ENCODE measurements at regions not wholly inside any gene's neighbourhood (a gene's known extent, or its start where the extent isn't known, plus 50 kb on each side); places are given as distances from the start of the nearest gene placed in this dataset.

DNA sequence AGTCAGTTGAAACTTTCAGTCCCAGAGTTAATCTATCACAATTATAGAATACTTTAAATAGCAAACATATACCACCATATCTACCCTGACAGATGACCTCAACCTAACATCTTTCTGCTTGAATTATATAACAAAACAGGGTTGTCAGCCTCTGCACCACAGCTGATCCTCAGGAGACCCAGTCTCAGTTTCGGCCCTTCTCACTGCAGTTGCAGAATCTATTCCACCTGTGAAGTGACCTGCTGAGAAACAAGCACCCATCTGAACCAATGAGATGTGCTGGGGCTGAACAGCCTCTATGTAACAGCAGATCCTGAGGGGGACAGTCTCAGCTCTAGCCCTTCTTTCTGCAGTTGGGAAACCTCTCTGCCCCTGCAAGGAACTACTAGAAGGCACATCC is 567.6 kb downstream of the KCNJ3 start:
- Histone ChIP-seq H3K4me3 (no peak overlapping the region), H3K79me2 (ENCODE audit: control insufficient read depth, insufficient read depth, low read length) (no peaks in the 10 kb centered on the region), H3K9ac (ENCODE audit: insufficient read depth in 1 of 2, low read depth in 2 of 2, low read length in 2 of 2) (no peak overlapping the region), H3K9me1 (ENCODE audit: control insufficient read depth, insufficient read depth, low read length) (no peaks in the 10 kb centered on the region), H2AFZ (ENCODE audit: low read depth, low read length) (no peak overlapping the region), H3K27ac (ENCODE audit: extremely low read depth, low read depth, low read length) (no peak overlapping the region), H3K36me3 (ENCODE audit: control insufficient read depth, insufficient read depth, low read length) (no peaks in the 10 kb centered on the region), H3K27me3 (ENCODE audit: control insufficient read depth in 2 of 2, insufficient read depth in 2 of 2, low read length in 2 of 2) (no peaks in the 10 kb centered on the region), H3K9me3 (replicated peaks; ENCODE audit: control insufficient read depth, insufficient read depth, low read depth, low read length) (no peaks in the 10 kb centered on the region), H4K20me1 (replicated peaks; ENCODE audit: control insufficient read depth, insufficient read depth, low read length) (no peaks in the 10 kb centered on the region), H3K4me1 (replicated peaks in 1 of 2; ENCODE audit: control insufficient read depth in 2 of 2, insufficient read depth in 2 of 2, low read length in 2 of 2) (no peaks in the 10 kb centered on the region), H3K4me2 (ENCODE audit: insufficient read depth, low read length) (no peak overlapping the region)
- ATAC-seq (no peak), DNase-seq (ENCODE audit: extremely low read depth in 1 of 4, low spot score in 3 of 4) (no peak), FAIRE-seq (no peak)
- in situ Hi-C loops (cut with MboI), result no loop called here
- intact Hi-C loops (cut with micrococcal nuclease), result no loop called here
- ChIA-PET CTCF (ENCODE audit: low intra/inter-chr PET ratio) (no interaction called here), POLR2A (no interaction called here)
- no TSS peak for BruUV-seq (replicated peaks)
- 0% methylated on average over 1 of the region's 1 CpG for WGBS (ENCODE audit: insufficient coverage, low coverage, missing lambda C conversion rate)
- TF ChIP-seq EHMT2 (IDR thresholded peaks at IDR 0.05) (no peak), HNRNPL (IDR thresholded peaks at IDR 0.05; ENCODE audit: low read depth, low read length) (no peak), DACH1 (IDR thresholded peaks at IDR 0.05; ENCODE audit: partially characterized antibody) (no peak)
- TF ChIP-seq, protein P1, sequence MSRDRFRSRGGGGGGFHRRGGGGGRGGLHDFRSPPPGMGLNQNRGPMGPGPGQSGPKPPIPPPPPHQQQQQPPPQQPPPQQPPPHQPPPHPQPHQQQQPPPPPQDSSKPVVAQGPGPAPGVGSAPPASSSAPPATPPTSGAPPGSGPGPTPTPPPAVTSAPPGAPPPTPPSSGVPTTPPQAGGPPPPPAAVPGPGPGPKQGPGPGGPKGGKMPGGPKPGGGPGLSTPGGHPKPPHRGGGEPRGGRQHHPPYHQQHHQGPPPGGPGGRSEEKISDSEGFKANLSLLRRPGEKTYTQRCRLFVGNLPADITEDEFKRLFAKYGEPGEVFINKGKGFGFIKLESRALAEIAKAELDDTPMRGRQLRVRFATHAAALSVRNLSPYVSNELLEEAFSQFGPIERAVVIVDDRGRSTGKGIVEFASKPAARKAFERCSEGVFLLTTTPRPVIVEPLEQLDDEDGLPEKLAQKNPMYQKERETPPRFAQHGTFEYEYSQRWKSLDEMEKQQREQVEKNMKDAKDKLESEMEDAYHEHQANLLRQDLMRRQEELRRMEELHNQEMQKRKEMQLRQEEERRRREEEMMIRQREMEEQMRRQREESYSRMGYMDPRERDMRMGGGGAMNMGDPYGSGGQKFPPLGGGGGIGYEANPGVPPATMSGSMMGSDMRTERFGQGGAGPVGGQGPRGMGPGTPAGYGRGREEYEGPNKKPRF (IDR thresholded peaks at IDR 0.05; ENCODE audit: low read depth, low read length), result no peak

GRCh38 chr2:155256803-155257202 is 558.3 kb downstream of the KCNJ3 start:
- Histone ChIP-seq H3K27me3 (ENCODE audit: control insufficient read depth in 2 of 2, insufficient read depth in 2 of 2, low read length in 2 of 2) (no peaks in the 10 kb centered on the region), H3K9me3 (replicated peaks; ENCODE audit: control insufficient read depth, insufficient read depth, low read depth, low read length) (no peaks in the 10 kb centered on the region), H3K79me2 (ENCODE audit: control insufficient read depth, insufficient read depth, low read length) (no peaks in the 10 kb centered on the region), H3K4me3 (no peak overlapping the region), H3K4me2 (ENCODE audit: insufficient read depth, low read length) (no peak overlapping the region), H3K9me1 (ENCODE audit: control insufficient read depth, insufficient read depth, low read length) (no peaks in the 10 kb centered on the region), H3K27ac (ENCODE audit: extremely low read depth, low read depth, low read length) (no peak overlapping the region), H2AFZ (ENCODE audit: low read depth, low read length) (no peak overlapping the region), H3K4me1 (replicated peaks in 1 of 2; ENCODE audit: control insufficient read depth in 2 of 2, insufficient read depth in 2 of 2, low read length in 2 of 2) (no peaks in the 10 kb centered on the region), H4K20me1 (replicated peaks; ENCODE audit: control insufficient read depth, insufficient read depth, low read length) (no peaks in the 10 kb centered on the region), H3K9ac (ENCODE audit: insufficient read depth in 1 of 2, low read depth in 2 of 2, low read length in 2 of 2) (peak overlapping the region in 1 of 2 experiments; percentile 28; a peak in 1 of 4 replicates), H3K36me3 (ENCODE audit: control insufficient read depth, insufficient read depth, low read length) (no peaks in the 10 kb centered on the region)
- BruUV-seq (replicated peaks), result no TSS peak
- no peak for TF ChIP-seq NUFIP1 (IDR thresholded peaks at IDR 0.05; ENCODE audit: partially characterized antibody)
- TF ChIP-seq RNF2 (IDR thresholded peaks at IDR 0.05), result no peak
- TF ChIP-seq FOXP4 (CRISPR knock-in tag; IDR thresholded peaks at IDR 0.05; ENCODE audit: borderline replicate concordance), result no peak
- no peak for TF ChIP-seq KAT2B (IDR thresholded peaks at IDR 0.05; ENCODE audit: low read depth, low read length)
- CTCF ChIA-PET (ENCODE audit: low intra/inter-chr PET ratio), result no interaction called here
- DNase-seq (ENCODE audit: extremely low read depth in 1 of 4, low spot score in 3 of 4), result peak in 1 of 4 experiments; percentile 1
- 8% methylated on average over 6 of the region's 6 CpGs for WGBS (ENCODE audit: insufficient coverage, low coverage, missing lambda C conversion rate)
- intact Hi-C loops (cut with micrococcal nuclease) (no loop called here), in situ Hi-C loops (cut with MboI) (no loop called here)
- ATAC-seq, result 0 out of 3 replicates have a peak, but pooled peaks have one; percentile 41
- POLR2A ChIA-PET, result no interaction called here
- FAIRE-seq, result no peak

Data from K562 (cell line).